HK-2 (cell line): ENCODE measurements at regions not wholly inside any gene's neighbourhood (a gene's known extent, or its start where the extent isn't known, plus 50 kb on each side); places are given as distances from the start of the nearest gene placed in this dataset.
"Not testable (repeated sequence)": the region's sequence is repeated elsewhere in the genome, so short reads cannot be mapped to it uniquely, and the experiment has no call there.

Experiments used
- DNase-seq: peaks from one replicate; pipeline ENCODE4 v3.0.0-alpha.2; 2018; ENCODE audit not compliant: unreplicated experiment

- no peak for DNase-seq
Measured at GRCh38 chr16:35196313-35196712, 1736.9 kb downstream of the TP53TG3F start.

GRCh38 chr16:35197656-35198055, 1738.2 kb downstream of the TP53TG3F start:
- no peak for DNase-seq

GRCh38 chr16:35198223-35199199, 1739.1 kb downstream of the TP53TG3F start:
- no peak for DNase-seq

GRCh38 chr16:35200662-35201061, 1741.2 kb downstream of the TP53TG3F start:
- no peak for DNase-seq

DNA sequence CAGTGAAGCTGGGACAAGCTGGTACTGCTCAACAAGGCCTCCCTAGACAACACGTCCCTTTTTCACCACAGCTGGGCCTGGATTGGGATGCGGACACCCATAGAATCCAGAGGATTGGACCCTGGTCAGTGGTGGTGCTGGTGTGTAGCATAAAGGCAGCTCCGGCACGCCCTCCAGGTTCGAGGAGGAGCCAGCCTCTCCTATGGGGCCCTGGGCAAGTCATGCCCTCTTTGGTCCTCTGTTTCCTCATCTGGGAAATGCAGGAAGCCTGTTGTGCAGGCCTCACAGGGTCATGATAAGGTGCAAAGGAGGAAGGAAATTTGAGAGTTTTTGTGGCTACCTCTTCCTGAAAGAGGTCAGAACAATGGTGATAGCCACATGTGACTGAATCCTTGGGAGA, 1741.7 kb downstream of the TP53TG3F start:
- DNase-seq, result no peak

- no peak for DNase-seq
Measured at GRCh38 chr16:35203636-35204035, 1744.2 kb downstream of the TP53TG3F start.

GRCh38 chr16:35207059-35207999, 1747.9 kb downstream of the TP53TG3F start:
- DNase-seq, result no peak

DNA sequence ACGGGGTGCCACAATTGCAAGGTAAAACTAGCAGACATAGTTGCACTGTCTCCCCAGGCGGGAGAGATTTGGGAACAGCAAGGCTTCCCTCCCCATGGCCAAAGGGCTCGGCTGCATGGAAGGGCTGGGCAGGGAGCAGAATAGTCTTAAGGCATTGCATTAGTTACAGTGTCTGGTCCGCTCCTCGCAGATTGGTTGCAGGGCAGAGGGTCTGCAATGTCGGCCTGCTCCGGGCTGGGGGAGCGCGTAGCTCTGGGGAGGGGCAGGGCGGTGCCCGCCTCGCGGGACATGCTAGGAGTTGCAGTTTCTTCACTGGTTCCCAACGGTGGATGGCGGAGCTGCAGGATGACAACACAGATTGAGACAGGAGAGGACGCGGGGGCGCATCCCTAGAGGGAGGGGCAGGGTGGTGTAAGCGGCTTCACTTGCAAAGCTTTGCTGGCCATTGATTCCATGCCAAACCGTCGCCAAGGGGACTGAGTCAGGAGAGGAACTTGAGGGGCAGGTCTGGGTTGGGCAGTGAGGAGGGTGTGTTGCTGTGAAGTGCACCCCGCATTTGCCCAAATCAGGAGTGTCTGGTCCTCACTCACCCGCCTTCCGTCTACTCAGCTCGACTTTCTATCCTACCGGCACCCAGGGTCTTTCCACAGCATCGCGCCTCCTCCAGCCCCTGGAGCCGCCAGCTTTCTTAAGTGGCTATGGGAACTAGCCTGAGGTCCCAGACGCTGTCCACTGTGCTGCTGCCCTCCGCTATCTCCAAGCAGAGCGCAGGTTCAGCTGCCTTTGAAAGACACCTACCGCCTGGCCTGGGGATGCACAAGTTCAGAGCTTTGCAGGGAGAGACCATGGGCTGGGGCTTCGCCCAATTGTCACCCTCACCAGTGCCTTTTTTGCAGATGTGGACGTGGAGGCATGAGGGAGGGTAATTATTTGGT, 1748.9 kb downstream of the TP53TG3F start:
- no peak for DNase-seq

GRCh38 chr16:35210681-35211433, 1751.4 kb downstream of the TP53TG3F start:
- no peak for DNase-seq

- DNase-seq, result no peak
Measured at GRCh38 chr16:35214840-35215239, 1755.4 kb downstream of the TP53TG3F start.

GRCh38 chr16:35215287-35215686, 1755.9 kb downstream of the TP53TG3F start:
- no peak for DNase-seq

- not testable (repeated sequence) for DNase-seq
Measured at GRCh38 chr16:35216261-35216660, 1756.8 kb downstream of the TP53TG3F start.

GRCh38 chr16:35221482-35222185, 1762.2 kb downstream of the TP53TG3F start:
- no peak for DNase-seq

DNA sequence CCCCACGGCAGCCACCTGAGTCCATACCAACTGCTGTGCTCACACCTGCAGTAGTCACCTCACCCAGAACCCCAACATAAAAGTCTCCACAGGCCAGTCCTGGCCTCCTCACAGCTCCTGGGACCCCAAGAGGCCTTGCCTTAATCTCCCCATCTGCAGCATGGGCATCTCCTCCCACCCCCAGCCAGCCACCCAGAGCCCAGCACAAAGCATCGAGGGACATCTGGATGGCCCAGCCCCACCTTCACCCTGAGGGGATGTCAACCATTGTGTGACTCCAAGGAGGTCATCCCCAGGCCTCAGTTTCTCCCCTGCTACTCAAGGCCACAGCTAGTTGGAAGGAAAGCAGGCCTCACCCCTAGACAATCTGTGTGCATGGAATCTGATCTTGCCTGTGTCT, 1775.3 kb downstream of the TP53TG3F start:
- DNase-seq, result no peak

DNA sequence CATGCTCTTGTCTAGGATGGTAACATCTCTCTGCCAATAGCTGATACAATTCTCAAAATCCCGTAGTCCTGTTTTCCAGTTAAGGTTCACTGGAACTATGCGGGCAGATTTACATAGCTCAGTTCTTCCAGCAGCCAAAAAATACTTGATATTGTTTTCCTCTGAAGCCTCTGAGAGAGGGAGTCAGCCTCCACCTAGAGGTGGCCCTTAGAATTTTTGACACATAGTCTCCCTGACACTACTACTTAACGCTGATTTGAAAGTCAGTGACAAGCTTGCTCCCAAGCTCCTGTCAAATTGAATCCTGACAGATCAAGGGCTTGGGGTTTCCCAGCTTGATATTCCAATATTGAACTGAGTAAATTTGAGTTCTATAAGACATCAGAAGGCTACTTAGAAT, 1780.1 kb downstream of the TP53TG3F start:
- no peak for DNase-seq

GRCh38 chr16:35249051-35249450, 1789.6 kb downstream of the TP53TG3F start:
- no peak for DNase-seq

- no peak for DNase-seq
Measured at GRCh38 chr16:35252356-35252936, 1793.0 kb downstream of the TP53TG3F start.

DNA sequence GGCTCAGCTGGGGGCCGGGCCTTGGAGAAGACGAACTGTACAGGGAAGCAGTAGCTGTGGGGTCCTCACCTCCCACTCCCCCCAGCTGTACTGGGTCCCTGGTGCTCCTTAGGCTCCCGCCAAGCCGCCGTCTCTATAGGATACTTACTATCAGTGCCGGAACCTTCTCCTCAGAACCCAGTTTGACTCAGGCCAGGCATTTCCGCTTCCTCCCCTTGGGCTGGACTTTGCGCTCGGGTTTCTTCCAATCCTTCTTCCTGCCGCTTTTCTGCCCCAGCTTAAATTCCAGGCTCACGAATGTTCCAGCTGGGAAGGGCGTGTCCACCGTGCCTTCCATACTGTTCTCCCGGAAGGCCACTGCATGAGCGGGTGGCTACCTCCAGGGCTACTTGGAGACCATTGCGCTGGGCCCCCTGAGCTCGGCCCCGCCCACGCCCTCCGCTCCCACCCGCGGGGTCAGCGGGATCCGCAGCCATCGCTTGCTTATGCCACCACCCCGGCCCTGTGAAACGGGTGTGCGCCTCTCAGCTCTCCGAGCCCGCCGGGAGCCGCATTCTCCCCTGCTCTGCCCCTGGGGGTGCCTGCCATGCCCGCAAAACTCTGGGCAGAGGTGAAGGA, 1795.9 kb downstream of the TP53TG3F start:
- no peak for DNase-seq

- DNase-seq, result no peak
Measured at GRCh38 chr16:35255816-35256215, 1796.4 kb downstream of the TP53TG3F start.
